GM19468 (cell line): ENCODE measurements at regions not wholly inside any gene's neighbourhood (a gene's known extent, or its start where the extent isn't known, plus 50 kb on each side); places are given as distances from the start of the nearest gene placed in this dataset.

Experiments
- ATAC-seq: cut with Tn5 transposase; IDR thresholded peaks from one replicate; pipeline ENCODE4 v1.9.1; 2021; ENCODE audit warnings: mild to moderate bottlenecking, moderate library complexity, moderate number of reproducible peaks; ENCODE audit not compliant: unreplicated experiment; ENCODE audit errors: extremely low read depth

DNA sequence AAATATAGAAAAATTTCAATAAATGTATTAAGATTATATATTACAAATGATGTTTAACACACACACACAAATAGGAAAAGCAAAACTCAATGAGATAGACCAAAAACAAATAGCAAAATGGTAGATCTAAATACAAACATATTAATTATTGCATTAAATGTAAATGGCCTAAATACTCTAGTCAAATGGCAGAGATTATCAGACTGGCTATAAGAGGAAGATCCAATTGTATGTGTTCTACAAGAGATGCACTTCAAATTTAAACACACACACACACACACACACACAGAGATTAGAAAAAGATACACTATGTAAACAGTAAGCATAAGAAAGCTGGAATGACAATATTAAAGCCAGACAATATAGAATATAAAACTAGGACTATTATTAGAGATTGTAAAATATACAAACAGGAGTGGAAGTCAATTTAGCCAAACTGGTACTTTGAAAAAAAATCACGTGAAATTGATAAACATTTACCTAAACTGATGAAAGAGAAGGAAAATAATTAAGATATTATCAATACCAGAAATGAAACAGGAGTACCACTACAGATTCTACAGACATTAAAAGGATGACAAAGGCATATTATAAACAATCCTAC lies 150.5 kb downstream of the TBXT start:
- ATAC-seq = no peak

DNA sequence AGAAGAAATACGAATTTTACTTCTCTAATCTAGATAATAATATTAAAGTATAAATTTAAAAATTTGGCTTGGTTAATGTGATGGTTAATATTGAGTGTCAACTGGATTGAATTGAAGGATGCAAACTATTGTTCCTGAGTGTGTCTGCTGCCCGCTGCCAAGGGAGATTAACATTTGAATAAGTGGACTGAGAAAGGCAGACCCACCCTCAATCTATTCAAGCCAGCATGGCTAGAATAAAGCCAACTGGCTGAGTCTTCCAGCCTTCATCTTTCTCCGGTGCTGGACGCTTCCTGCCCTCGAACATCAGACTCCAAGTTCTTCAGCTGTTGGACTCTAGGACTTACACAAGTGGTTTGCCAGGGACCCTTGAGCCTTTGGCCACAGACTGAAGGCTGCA lies 152.7 kb downstream of the TBXT start:
- ATAC-seq = no peak

DNA sequence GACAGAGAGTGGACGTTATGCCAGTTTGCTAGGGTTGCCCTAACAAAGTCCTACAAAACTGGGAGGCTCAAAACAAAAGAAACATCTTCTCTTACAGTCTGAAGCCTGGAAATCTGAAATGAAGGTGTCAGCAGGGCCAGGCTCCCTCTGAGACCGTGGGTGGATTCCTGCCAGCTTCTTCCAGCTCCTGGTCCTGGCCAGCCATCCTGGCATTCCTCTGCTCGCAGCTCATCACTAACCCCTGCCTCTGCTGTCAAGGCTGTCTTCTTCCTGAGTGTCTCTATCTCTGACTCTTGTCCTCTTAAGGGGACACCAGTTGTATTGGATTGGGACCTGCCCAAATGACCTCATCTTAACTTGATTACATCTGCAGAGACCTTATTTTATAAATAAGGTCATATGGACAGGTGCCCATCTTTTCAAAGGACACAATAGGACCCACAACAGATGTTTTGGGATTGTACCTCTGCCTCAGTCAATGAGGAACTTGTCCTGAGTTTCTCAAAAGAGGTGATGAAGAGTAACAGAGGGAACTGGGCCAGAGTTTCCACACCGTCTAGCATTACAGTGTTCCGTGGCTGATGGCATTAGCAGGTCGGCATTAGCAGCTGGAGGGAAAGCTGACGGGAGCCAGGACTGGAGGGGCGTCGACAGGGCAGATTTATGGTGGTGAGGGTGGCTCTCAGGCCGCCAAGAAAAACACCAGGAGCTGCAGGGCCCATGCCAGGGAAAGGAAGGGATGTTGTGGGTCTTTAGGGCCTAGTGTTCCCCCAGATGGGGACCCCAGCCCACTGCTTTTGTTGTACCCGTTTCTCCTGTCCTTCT lies 157.3 kb downstream of the TBXT start:
- no peak for ATAC-seq

DNA sequence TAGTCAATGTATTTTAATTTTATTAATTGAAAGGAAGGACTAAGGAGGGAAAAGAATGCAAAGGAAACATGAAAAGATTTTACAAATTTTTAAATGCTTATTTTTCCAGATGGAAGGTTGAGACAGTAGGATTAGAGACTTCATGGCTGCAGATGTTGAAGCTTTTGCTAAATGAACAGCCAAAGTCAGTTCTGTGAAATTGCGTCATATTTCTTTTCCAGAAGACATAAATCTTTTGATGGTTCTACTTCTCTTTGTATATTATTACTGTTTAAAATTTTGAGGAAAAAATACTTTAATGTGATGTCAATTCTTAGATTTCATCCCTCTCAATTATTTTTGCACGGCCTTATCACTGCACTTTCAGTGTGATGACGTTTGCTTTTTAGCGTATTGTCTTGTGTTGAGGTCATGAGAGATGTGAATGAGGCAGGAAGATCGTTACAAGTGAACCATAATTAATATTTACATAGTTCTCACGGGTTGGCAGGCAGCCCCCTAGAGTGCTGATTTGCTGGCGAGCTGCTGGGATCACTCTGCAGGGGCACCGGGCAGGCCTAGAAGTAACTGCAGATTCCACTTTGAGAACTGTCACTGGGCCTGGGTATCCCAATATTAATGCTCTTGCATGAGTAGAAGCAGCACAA lies 158.1 kb downstream of the TBXT start:
- ATAC-seq = no peak

DNA sequence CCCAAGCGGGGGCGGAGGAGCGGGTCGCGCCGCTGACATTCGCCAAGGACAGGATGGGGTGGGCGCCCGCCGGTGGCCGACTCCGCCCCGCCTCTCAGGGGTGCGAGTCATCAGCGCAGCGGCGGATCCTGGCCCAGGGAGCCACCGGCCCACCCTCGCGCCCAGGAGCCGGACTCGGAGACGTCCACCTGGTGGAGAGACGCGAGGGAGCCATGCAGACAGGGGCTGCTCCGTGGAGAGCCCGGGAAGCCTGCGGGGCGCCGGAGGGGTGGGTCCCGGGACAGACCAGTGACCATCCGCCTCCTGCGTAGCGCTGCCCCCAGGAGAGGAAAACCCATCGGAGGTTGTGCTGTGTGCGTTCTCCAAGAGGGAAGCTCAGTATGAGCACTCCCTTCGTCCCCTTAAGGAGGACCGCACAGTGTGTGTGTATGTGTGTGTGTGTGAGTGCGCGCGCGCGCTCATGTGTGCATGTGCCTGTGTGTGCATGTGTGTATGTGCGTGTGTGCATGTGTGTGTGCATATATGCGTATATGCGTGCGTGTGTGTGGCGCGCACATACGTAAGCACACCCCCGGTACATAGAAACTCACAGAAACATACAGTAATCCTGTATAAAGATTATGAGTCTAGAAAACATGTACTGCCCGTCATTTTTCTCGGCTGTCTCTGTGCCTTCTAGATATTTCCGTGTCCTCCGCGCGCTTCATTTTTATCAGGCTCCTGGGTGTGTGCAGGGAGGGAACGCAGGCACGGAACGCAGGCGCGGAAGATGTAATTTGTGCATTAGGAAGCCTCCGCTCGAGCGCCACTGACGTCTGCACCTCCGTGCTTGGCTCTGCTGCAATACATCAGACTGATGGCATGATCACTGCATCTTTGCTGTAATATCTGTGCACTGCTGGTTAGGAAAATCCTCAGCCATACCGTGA lies 158.9 kb downstream of the TBXT start:
- no peak for ATAC-seq

DNA sequence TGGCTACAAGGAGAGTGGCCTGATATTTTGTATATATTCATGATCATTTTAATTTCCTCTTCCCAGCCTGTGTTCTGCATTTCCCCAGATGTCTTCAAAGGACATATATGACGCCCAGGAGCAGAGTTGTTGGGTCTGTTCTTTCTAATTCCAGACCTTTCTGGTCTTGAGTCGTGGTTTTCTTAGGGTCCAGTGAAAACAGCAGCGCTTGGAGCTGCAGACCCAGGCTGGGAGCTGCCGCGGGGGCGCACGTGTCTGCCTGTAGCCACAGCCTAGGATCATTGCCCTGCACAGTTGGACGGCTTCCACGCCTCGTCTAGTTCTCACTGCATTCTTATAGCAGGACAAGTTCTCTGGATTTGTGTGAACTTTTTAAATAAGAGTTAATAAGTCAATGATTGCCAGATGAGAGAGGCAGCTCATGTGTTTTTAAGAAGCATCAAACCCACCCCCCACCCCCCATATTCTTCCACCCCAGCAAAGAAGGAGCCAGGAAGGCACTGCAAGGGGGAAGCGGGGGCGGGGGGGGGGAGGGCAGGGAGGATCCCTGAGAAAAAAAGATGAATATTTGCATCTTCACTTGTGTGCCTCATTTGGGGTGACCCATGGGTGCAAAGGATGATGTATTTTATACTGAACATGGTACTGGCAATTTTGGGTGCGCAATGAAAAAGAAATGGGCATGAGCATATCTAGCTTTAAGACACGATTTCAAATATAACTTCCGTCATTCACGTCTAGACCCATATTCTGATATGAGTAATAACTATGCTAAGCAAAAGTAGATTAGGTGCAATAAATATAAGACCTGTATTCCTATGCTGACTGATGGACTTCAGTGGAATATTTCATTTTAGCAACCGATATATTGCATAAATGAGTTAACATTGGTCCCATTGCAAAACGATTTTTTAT lies 160.0 kb downstream of the TBXT start:
- ATAC-seq = no peak

DNA sequence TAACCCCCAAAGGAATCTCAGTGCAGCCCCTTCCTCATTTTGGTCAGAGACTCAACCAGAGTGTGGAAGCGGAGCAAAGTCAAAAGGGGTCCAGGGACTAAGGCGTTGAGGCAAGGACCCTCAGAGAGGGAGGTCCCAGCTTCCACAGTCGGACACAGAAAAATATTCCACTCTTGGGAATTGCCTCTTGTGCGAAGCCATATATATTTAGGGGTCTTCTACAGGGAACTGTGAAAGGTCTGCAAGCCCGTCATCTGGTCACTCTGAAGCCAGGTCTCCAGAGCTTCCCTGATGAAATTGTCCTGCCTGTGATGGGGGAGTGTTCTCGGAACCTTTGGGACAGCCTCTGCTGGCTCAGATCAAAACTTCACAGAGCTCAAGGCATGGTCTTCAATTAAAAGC lies 160.8 kb downstream of the TBXT start:
- no peak for ATAC-seq

DNA sequence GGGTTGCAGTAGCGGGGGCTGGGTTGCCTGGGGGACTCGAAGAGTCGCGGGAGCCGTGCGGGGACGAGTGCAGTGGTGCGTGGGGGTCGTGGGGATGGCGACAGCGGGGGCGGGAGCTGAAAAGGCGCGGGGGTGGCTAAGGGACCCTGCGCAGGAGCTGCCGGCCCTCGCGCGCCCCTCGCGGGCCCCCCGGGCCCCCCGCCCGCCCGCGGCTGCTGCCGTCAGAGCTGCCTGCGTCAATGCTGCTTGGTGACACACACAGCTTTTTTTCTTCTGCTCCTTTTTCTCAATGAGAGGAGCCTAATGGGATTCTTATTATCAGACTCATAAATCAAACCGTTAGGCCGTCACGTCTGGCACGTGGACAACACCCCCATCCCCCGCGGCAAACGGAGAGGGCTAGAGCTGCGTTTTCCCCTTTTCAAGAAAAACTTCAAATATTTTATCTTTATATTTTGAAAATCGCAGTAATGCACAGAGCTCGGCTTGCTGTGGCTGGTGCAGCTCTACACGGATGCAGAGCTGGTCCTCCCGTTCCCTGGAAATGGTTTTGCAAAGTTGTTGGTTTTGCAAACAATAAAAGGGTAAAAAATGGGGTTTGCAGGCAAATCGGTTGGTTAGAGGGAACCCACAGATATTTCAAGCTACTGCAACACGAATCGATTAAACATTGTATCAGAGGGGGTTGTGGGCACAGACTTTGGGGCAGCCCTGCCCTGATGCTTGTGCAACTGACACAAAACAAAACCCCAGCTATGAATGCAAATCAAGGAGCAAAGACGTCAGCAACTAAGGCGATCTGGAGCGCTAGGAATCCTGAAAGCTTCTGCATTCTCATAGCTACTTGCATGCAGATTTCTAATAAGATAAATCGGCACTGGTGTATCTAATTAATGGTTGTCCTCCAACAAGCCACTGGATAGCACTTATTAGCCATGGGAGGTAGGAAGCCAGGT lies 161.4 kb downstream of the TBXT start:
- no peak for ATAC-seq

DNA sequence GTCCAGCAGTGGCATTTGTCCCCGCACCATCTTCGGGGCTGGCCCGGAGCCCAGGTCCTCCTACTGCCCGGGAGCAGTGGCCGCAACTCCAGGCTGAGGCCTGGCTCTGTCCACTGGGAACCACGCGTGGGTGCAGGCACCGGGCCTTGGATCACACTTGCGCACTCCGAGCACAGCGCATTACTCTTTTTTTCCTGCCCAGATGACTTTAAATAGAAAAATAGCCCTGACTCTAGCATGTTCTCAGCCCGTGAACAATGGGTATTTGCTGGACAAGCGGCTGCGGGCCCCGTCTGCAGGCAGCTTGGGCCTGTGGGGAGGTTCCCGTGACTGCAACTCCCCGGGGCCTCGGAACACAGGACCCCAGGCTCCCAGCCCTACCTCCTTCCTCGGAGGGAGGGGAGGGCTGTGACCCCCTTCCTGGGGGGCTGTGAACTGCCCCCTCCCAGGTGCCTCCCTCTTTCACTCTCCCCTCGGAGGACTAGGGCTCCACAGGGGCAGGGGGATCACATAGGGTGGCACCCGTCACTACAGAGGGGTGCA lies 162.2 kb downstream of the TBXT start:
- no peak for ATAC-seq

DNA sequence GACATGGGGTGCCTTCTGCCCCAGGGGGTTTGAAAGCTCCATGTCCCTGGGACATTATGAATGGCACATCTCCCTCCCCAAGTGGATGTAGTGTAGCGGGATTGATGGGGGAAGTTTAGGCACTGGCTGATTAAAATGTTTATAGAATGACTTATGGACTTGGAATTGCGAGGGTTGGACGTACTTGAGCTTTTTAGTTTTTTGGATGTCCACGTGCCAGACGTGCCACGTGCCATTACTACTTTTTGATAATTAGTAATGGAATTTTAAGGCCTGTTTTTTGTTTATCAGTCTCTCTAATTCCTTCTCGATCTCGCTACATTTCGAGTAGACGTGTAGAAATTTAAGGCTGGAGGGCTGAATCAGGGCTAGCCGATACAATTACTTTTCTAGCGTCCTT lies 162.8 kb downstream of the TBXT start:
- no peak for ATAC-seq

DNA sequence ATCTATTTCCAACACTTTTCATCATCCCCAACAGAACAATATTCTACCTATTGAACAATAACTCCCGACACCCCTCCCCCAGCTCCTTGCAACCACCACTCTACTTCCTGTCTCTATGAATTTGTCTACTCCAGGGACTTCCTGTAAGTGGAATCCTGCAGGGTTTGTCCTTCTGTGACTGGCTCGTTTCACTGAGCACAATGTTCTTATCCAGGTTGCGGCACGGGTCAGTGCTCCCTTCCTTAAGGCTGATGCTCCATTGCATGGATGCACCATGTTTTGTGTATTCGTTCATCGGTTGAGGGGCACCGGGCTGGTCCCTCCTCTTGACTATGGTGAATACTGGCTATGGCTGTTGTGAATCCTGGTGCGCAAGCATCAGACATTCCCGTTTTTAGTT lies 163.2 kb downstream of the TBXT start:
- no peak for ATAC-seq

DNA sequence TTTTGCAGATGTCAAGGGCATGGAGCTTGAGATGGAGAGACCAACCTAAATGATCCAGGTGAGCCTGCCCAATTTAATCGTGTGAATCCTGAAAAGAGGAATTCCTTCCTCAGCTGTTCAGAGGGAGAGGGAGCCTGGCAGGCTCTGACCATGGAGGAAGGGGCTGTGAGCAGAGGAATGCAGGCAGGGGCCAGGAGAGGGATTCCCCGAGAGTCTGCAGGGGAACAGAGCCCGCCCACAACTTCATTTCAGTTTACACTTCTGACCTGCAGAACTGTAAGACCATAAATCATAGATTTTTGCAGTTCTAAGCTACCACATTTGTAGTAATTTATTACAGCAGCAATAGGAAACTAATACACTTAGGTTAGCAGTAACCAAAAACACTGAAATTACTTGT lies 164.1 kb downstream of the TBXT start:
- ATAC-seq = no peak

DNA sequence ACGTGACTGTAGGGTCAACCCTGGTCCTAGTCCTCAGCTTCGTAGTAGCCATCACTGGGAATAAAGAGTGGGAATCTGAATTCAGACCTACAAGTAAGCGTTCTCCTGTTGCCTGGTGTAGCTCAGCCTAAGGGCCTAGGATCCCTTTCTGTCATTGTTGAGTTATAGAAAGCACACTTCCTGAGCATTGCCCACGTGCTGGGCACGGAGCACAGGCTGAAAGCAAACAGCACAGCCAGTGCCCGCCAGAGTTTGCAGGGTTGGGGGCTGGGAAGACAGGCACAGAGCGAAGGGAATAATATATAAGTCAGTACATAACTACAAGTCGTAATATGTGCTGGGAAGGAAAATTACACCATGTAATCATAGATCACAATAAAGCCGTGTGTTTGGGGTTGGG lies 166.3 kb downstream of the TBXT start:
- ATAC-seq = no peak

DNA sequence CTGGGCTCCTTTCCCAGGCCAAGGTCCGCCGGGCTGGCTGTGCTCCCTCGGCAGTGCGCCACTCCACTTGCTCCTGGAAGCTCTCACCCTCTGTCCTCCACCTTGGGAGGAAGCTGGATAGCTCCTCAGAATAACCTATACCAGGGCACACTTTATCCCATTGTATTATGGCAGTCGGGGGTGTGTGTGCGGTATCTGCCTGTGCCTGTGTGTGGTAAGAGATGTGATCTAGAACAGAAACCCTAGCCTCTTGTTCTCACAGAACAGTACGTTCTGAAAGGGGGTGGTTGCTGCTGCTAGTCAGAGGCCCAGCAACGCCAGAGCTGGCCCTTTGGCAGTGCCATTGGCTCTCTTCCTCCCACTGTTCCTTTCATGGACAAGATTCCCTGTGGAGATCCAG lies 168.4 kb downstream of the TBXT start:
- ATAC-seq = no peak

DNA sequence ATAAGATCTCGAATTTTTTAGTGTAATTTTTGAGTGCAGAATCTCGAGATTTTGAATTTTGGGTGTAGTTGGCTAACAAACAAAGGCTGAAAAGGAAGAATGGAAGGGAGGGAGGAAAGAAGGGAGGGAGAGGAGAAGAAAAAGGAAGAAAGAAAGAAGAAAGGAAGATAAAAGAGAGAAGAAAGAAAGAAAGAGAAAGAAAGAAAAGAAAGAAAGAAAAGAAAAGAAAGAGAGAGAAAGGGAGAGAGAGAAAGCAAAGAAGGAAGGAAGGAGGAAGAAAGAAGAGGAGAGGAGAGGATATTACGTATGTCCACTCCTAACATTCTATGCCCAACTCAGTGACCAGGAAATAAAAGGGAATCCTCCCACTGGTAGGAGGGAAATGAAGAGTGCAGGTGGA lies 169.6 kb downstream of the TBXT start:
- ATAC-seq = no peak

DNA sequence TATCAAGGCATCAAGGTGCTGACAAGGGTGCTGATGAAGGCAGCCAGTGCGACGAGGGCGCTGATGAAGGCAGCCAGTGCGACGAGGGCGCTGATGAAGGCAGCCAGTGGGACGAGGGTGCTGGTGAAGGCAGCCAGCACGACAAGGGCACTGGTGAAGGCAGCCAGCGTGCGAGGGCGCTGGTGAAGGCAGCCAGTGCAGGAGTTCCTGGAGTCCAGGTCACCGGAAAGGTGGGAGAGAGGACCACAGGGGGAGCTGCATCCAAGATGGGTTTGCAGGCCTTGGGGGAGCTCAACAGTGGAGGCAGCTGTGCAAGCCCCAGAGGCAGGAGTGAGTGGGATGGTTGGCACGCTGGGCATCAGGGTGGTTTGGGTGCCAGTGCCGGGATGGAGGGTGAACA lies 176.3 kb downstream of the TBXT start:
- no peak for ATAC-seq

DNA sequence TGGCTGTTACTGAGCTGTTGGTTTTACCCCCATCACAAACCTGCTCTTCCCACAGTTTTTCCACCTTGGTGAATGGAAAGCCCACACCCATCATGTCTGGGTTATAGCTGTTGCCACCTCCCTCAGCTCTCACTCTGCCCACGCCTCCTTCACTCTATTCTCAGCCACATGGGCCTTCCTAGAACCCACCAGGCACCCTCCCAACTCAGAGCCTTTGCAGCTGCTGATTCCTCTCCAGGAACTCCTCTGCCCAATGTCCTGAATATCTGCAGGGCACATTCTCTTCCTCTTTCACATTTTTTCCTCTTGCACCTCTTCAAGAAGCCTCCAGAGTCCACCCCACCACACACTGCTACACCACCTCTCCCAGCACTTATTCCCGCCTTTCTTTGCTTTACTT lies 177.4 kb downstream of the TBXT start:
- no peak for ATAC-seq

DNA sequence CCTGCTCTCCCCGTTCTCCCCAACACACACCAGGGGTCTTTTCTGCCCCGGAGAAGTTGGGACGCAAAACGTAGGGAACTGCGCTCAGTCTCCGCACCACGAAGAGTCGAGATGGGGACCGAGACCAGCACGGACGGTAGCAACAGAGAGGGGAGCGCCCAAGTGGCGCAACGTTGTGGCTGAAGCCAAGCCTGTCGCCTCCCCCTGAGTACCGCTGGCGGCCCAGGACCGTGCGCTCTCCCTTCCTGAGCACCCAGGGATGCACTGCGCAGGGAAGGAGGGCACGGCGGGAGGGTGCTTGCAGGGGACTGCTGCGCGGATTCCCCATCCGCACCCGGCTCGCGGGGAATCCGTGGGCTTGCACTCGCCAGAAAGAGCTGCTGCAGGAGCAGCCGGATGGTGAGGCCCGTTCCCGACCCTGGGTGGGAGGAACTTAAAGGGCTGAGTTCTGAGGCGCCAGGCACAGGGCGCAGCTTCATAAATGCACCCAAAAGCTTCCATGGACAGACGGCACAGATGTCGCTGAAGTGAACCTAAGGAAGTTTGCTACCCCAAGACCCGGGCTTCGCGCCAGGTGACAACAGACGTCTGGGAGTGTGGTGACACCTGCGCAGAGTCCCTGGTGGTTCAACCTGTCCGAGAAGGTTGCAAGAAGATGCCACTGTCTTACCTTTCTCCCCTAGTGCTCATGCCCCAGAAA lies 178.7 kb downstream of the TBXT start:
- ATAC-seq = no peak
